22Rv1 (cell line): ENCODE measurements at regions not wholly inside any gene's neighbourhood (a gene's known extent, or its start where the extent isn't known, plus 50 kb on each side); places are given as distances from the start of the nearest gene placed in this dataset.

Experiments used
- ZFX ChIP-seq: fragments of 450-650 bp; IDR thresholded peaks from 2 replicates; pipeline ENCODE4 v1.6.1; 2017; ENCODE audit warnings: antibody characterized with exemption, borderline replicate concordance
- TF ChIP-seq, protein P1 (sequence below): fragments of 450-650 bp; IDR thresholded peaks from 2 replicates; pipeline ENCODE4 v1.5.1; 2017; ENCODE audit warnings: mild to moderate bottlenecking

DNA sequence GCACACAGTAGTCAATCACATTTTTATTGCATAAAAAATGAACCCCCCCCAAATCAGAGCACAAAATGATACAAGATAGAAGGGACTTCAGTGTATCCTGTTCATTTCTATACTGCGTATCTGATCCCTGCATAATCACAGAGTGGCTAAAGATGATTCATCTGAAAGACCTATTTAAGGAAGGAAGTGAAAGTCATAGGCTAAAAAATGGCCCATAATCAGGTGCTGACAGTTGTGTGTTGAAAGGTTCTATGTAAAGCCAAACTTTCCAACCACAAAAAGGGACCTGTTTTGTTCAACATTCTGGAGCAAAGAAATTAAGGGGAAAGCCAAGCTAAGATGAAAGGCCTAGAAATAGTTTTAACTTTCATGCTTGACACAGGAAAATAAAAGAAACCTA is 147.8 kb upstream of the ATP2B1 start:
- TF ChIP-seq, protein P1, sequence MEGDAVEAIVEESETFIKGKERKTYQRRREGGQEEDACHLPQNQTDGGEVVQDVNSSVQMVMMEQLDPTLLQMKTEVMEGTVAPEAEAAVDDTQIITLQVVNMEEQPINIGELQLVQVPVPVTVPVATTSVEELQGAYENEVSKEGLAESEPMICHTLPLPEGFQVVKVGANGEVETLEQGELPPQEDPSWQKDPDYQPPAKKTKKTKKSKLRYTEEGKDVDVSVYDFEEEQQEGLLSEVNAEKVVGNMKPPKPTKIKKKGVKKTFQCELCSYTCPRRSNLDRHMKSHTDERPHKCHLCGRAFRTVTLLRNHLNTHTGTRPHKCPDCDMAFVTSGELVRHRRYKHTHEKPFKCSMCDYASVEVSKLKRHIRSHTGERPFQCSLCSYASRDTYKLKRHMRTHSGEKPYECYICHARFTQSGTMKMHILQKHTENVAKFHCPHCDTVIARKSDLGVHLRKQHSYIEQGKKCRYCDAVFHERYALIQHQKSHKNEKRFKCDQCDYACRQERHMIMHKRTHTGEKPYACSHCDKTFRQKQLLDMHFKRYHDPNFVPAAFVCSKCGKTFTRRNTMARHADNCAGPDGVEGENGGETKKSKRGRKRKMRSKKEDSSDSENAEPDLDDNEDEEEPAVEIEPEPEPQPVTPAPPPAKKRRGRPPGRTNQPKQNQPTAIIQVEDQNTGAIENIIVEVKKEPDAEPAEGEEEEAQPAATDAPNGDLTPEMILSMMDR: no peak
- no peak for TF ChIP-seq ZFX
